Medulla oblongata (tissue), 1 donor: ENCODE measurements at regions not wholly inside any gene's neighbourhood (a gene's known extent, or its start where the extent isn't known, plus 50 kb on each side); places are given as distances from the start of the nearest gene placed in this dataset.

Source experiments
- DNase-seq: peaks from one replicate; pipeline ENCODE4 v3.0.0-alpha.2; 2015; ENCODE audit errors: extremely low spot score

DNA sequence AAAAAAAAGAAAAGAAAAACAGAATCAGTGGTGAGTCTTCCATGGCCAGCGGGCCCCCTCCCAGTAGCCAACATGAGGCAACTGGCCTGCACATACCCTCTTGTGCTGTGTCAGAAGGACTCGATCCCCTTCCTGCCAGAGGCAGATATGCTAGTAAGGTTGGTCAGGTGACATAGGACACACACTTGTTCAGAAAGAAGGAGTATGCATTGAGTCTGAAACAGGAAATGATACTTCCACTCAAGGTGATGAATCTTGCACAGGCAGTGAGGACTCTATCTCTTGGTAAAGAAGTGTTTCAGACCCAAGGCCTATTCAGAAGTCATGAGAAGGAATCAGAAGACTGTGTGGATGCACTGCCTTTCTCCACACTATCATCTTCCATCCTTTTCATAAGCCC lies 269.7 kb upstream of the FAR2 start:
- DNase-seq: no peak

- DNase-seq: no peak
These were observed 266.6 kb upstream of the FAR2 start for GRCh38 chr12:28882444-28882843.

- no peak for DNase-seq
These were observed 265.6 kb upstream of the FAR2 start for GRCh38 chr12:28883406-28883997.

- no peak for DNase-seq
These were observed 264.0 kb upstream of the FAR2 start for GRCh38 chr12:28884904-28885679.

DNA sequence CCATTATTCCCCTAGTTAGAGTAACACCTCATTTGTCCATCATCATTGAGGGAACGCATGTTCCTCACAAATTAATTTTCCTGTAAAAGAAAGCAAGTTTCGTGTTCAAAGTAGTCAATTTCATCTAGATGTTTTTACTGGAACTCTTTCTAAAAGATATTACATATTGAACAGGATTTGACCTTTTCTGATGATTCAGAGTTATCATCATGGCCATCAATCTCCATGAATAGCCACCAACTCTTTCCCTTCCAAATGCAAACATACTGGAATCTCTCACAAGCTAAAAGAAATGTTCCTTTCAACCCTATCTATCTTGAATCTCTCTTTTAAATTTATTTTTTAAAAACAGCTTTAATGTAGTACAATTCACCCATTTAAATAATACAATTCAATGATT lies 263.1 kb upstream of the FAR2 start:
- no peak for DNase-seq

DNA sequence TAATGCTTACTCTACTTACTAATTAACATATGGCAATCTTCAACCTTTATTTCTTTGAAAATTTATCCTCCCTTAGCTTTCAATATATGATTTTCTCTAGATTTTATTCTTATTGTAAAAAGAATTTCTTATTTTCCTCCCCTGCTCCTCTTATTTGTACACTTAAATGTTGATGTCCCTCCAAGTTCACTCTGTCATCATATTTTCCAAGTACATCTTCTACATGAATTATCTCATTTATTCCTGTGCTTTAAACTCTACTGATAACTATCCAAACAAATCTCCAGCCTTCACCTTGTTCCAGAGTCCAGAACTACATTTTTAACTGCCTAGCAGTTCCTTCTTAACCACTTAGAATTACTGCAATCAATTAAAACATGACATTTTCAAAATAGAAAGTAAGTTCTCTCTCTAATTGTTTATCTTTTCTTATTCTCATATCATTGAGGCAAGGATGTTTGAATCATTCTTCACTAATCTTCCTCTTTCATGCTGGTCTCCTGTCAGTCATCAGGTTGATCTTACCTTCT lies 261.6 kb upstream of the FAR2 start:
- no peak for DNase-seq

GRCh38 chr12:28890664-28891063 lies 258.4 kb upstream of the FAR2 start:
- no peak for DNase-seq

DNA sequence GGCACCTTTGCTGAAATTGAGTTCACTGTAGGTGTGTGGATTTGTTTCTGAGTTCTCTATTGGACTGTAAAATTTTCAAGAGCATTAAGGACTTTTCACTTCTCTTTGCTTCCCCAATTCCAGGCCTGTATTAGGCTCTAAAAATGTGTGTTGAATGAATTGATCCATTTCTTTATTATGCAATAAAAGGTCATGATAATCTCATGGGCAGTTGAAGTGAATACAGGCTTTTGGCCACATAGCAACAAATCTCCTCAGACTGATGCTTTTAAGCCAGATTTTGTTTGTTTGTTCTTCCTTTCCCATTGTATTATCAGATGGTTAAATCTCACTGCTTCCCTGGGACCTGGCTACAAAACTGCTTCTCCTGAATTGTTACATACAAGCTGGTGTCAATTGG lies 258.0 kb upstream of the FAR2 start:
- no peak for DNase-seq

DNA sequence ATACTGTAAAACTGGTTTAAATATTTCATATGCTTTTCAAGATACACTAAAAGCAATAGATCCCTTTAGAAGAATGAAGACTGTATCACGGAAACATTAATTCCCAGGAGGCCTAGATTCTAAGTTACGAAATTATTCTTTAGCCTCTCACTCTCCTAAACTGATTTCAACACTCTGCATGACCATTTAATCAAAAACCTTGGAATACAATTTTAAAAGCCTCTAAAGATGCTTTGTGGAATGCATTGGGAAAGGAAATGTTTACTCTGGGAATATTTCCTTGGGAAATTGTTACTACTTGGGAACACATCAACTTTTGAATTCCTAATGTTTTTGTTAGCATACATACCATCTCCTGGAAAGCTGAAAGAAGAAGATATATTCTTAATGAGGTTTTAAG lies 255.7 kb upstream of the FAR2 start:
- no peak for DNase-seq

GRCh38 chr12:28893856-28894255 lies 255.2 kb upstream of the FAR2 start:
- no peak for DNase-seq

DNA sequence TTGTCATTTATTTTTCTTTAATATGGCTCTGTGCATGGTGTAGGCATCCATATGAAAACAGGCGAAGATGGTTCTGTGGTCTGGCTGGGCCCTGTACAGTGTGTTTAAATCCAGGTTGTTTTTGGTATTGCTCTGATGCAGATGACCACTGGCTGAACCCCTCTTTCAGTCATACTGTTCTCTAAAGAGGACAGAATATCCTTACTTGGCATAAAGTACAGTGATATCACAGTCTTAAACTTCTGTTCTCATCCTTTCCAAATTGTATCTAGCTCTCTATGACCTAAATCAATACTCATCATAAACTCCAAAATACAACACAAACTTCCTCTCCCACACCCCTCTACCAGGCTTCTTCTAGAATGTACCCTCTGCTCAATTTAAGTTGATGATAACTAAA lies 252.7 kb upstream of the FAR2 start:
- no peak for DNase-seq

DNA sequence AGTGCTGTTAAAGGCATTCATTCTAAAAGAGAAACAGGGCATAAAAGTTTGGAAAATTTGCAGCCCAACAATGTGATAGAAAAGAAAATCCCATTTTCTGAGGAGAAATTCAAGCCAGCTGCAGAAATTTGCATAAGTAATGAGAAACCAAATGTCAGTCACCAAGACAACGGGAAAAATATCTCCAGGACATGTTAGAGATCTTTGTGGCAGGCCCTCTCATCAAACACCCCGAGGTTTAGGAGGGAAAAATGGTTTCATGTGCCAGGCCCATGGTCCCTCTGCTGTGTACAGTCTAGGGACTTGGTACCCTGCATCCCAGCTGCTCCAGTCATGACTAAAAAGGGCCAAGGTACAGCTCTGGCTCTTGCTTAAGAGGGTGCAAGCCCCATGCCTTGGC lies 251.0 kb upstream of the FAR2 start:
- DNase-seq: no peak

GRCh38 chr12:28899951-28900350 lies 249.1 kb upstream of the FAR2 start:
- no peak for DNase-seq

- no peak for DNase-seq
These were observed 243.7 kb upstream of the FAR2 start for GRCh38 chr12:28905220-28905955.

- DNase-seq: no peak
These were observed 240.4 kb upstream of the FAR2 start for GRCh38 chr12:28908646-28909045.

GRCh38 chr12:28909291-28909690 lies 239.8 kb upstream of the FAR2 start:
- no peak for DNase-seq

DNA sequence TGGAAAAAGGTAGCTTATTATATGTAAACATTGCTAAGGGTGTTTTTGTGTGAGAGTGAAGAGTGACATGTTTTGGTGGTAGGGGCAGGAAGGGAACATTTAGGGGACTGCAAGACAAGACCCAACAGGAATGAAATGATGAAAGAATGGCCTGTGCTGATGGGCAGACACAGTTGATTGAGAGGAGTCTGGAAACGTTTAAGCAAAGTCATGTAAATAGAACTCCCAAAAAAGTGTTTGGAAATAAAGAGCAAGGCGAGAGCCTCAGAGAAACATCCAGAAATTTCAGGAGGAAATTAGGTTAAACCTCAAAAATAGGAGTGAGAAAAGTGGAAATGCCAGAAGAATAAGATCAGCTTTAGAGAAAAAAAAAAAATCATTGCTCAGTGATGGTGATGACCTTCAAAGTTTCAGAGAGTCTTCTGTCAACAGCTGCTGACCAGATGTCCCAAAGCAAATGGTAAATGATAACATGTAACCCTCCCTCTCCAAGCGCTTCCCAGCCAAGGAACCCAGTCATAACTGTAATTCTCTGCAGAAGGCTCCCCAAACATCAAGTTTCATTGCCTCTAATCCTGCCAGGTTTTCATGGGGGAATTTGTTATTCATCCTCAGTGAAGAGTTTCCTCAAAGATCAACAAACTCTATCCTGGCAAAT lies 223.2 kb upstream of the FAR2 start:
- no peak for DNase-seq

GRCh38 chr12:28930704-28931103 lies 218.4 kb upstream of the FAR2 start:
- DNase-seq: no peak

DNA sequence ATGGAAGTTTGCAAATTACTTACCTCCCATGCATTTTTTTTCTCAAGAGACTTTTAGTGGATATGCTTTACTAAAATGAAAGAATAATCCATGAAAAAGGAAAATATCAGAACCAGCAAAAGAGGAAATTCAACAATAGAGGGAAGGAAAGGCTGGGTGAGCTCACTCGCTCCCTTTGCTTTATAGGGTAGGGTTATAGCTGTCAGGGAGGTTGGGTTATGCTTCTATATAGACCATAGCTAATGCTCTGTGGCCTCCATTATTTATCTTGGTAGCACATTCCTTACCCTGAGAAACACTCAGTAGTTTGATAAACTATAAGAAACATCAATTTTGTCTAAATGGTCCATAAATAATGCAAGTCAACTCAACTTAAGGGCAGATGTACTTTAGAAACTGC lies 215.9 kb upstream of the FAR2 start:
- DNase-seq: no peak

- DNase-seq: no peak
These were observed 215.1 kb upstream of the FAR2 start for GRCh38 chr12:28933864-28934527.

- DNase-seq: peak; percentile 76
These were observed 212.9 kb upstream of the FAR2 start for GRCh38 chr12:28936221-28936620.

- peak; percentile 14 for DNase-seq
These were observed 212.4 kb upstream of the FAR2 start for GRCh38 chr12:28936711-28937110.
